ENCODE measurements at regions not wholly inside any gene's neighbourhood (a gene's known extent, or its start where the extent isn't known, plus 50 kb on each side); places are given as distances from the start of the nearest gene placed in this dataset.

- TF ChIP-seq CTCF (IDR thresholded peaks at IDR 0.05) = no peak
- TF ChIP-seq ZFX (IDR thresholded peaks at IDR 0.05; ENCODE audit: borderline replicate concordance) = no peak
These were observed 368.0 kb upstream of the ATXN7L3B start for GRCh38 chr12:74169607-74170006.
